HEK293 (cell line): ENCODE measurements at regions not wholly inside any gene's neighbourhood (a gene's known extent, or its start where the extent isn't known, plus 50 kb on each side); places are given as distances from the start of the nearest gene placed in this dataset.

Experiments
- CTCF ChIA-PET: fragments of 350-600 bp; formaldehyde crosslinking; extraction: SDS; loops from one replicate; lab custom pipeline; 2021; ENCODE audit warnings: antibody characterized with exemption; lab: Yijun Ruan, JAX
- POLR2A ChIA-PET: fragments of 300-600 bp; formaldehyde crosslinking; extraction: SDS; loops from one replicate; lab custom pipeline; 2020; ENCODE audit warnings: antibody characterized with exemption, inconsistent platforms; lab: Yijun Ruan, JAX
- H3K27ac ChIP-seq: fragments of 200-500 bp; sonication (Bioruptor generic); 2 replicates; pipeline ENCODE4 v1.5.1; 2014; ENCODE audit warnings: low read depth, low read length, control low read depth, inconsistent platforms; ENCODE audit errors: extremely low read depth
- H3K36me3 ChIP-seq, 2 experiments: fragments of 200-500 bp in 1 of 2; sonication (Bioruptor generic) in 1 of 2; 1 replicate in 1 of 2; 2 replicates in 1 of 2; pipeline ENCODE4 v1.5.1; 2014 to 2017; ENCODE audit warnings: inconsistent platforms in 2 of 2, low read length in 2 of 2; ENCODE audit not compliant: control insufficient read depth in 2 of 2, insufficient read depth in 1 of 2
- H3K4me1 ChIP-seq: fragments of 200-500 bp; sonication (Bioruptor generic); 2 replicates; pipeline ENCODE4 v1.5.1; 2014; ENCODE audit warnings: mild to moderate bottlenecking, low read length, inconsistent platforms; ENCODE audit not compliant: control insufficient read depth, insufficient read depth
- H3K4me3 ChIP-seq: 2 replicates; pipeline ENCODE4 v1.5.1; 2011; ENCODE audit warnings: low read depth, mild to moderate bottlenecking, control low read depth, low read length, moderate library complexity
- H3K9me3 ChIP-seq: fragments of 200-500 bp; sonication (Bioruptor generic); 2 replicates; pipeline ENCODE4 v1.5.1; 2014; ENCODE audit warnings: low read depth, low read length, inconsistent platforms; ENCODE audit not compliant: control insufficient read depth, insufficient read depth
- KLF8 ChIP-seq: fragments of 450-650 bp; formaldehyde crosslinking; IDR thresholded peaks from 2 replicates; pipeline ENCODE4 v1.5.1; 2016; ENCODE audit warnings: missing biosample characterization, missing genetic modification characterization
- YY1 ChIP-seq: fragments of 450-650 bp; formaldehyde crosslinking; IDR thresholded peaks from 2 replicates; pipeline ENCODE4 v1.5.1; 2018; ENCODE audit warnings: missing biosample characterization, missing genetic modification characterization
- ZBTB21 ChIP-seq: fragments of 450-650 bp; formaldehyde crosslinking; IDR thresholded peaks from 2 replicates; pipeline ENCODE4 v1.5.1; 2017; ENCODE audit warnings: missing biosample characterization, missing genetic modification characterization
- ZBTB48 ChIP-seq: fragments of 450-650 bp; formaldehyde crosslinking; IDR thresholded peaks from 2 replicates; pipeline ENCODE4 v1.5.1; 2016; ENCODE audit warnings: missing biosample characterization, missing genetic modification characterization
- ZEB2 ChIP-seq: fragments of 450-650 bp; formaldehyde crosslinking; IDR thresholded peaks from 2 replicates; pipeline ENCODE4 v1.5.1; 2016; ENCODE audit warnings: missing biosample characterization, missing genetic modification characterization
- ZNF133 ChIP-seq: fragments of 450-650 bp; formaldehyde crosslinking; IDR thresholded peaks from 2 replicates; pipeline ENCODE4 v1.5.1; 2016; ENCODE audit warnings: missing biosample characterization, missing genetic modification characterization
- ZNF157 ChIP-seq: fragments of 450-650 bp; formaldehyde crosslinking; IDR thresholded peaks from 2 replicates; pipeline ENCODE4 v1.5.1; 2016; ENCODE audit warnings: missing biosample characterization, missing genetic modification characterization
- ZNF23 ChIP-seq: fragments of 450-650 bp; formaldehyde crosslinking; IDR thresholded peaks from 2 replicates; pipeline ENCODE4 v1.5.1; 2016; ENCODE audit warnings: missing biosample characterization, missing genetic modification characterization, borderline replicate concordance
- ZNF292 ChIP-seq: fragments of 450-650 bp; formaldehyde crosslinking; IDR thresholded peaks from 2 replicates; pipeline ENCODE4 v1.5.1; 2016; ENCODE audit warnings: low read depth, missing biosample characterization, missing genetic modification characterization, borderline replicate concordance
- ZNF366 ChIP-seq: fragments of 450-650 bp; formaldehyde crosslinking; conservative IDR thresholded peaks from 2 replicates; pipeline ENCODE4 v1.5.1; 2016; ENCODE audit warnings: missing biosample characterization, missing genetic modification characterization
- ZNF416 ChIP-seq: fragments of 450-650 bp; formaldehyde crosslinking; IDR thresholded peaks from 2 replicates; pipeline ENCODE4 v1.5.1; 2016; ENCODE audit warnings: missing biosample characterization, missing genetic modification characterization
- ZNF530 ChIP-seq: fragments of 450-650 bp; formaldehyde crosslinking; IDR thresholded peaks from 2 replicates; pipeline ENCODE4 v1.5.1; 2016; ENCODE audit warnings: low read depth, missing biosample characterization, missing genetic modification characterization
- ZNF560 ChIP-seq: fragments of 450-650 bp; formaldehyde crosslinking; IDR thresholded peaks from 2 replicates; pipeline ENCODE4 v1.5.1; 2017; ENCODE audit warnings: missing biosample characterization, missing genetic modification characterization, borderline replicate concordance
- ZNF571 ChIP-seq: fragments of 450-650 bp; formaldehyde crosslinking; IDR thresholded peaks from 2 replicates; pipeline ENCODE4 v1.5.0; 2017; ENCODE audit warnings: missing biosample characterization, missing genetic modification characterization
- ZNF791 ChIP-seq: fragments of 450-650 bp; formaldehyde crosslinking; IDR thresholded peaks from 2 replicates; pipeline ENCODE4 v1.5.1; 2016; ENCODE audit warnings: missing biosample characterization, missing genetic modification characterization
- ZSCAN16 ChIP-seq: fragments of 450-650 bp; formaldehyde crosslinking; IDR thresholded peaks from 2 replicates; pipeline ENCODE4 v1.5.1; 2016; ENCODE audit warnings: missing biosample characterization, missing genetic modification characterization
- TF ChIP-seq, protein P1 (sequence below): fragments of 450-650 bp; formaldehyde crosslinking; IDR thresholded peaks from 2 replicates; pipeline ENCODE4 v1.5.1; 2016; ENCODE audit warnings: missing biosample characterization, missing genetic modification characterization
- TF ChIP-seq, protein P2 (sequence below): fragments of 450-650 bp; formaldehyde crosslinking; IDR thresholded peaks from 2 replicates; pipeline ENCODE4 v1.5.1; 2016; ENCODE audit warnings: missing biosample characterization, missing genetic modification characterization
- TF ChIP-seq, protein P3 (sequence below): fragments of 450-650 bp; formaldehyde crosslinking; IDR thresholded peaks from 2 replicates; pipeline ENCODE4 v1.5.1; 2016; ENCODE audit warnings: missing biosample characterization, missing genetic modification characterization
- TF ChIP-seq, protein P4 (sequence below): fragments of 450-650 bp; formaldehyde crosslinking; IDR thresholded peaks from 2 replicates; pipeline ENCODE4 v1.5.1; 2017; ENCODE audit warnings: missing biosample characterization, missing genetic modification characterization
- TF ChIP-seq, protein P5 (sequence below): fragments of 450-650 bp; formaldehyde crosslinking; IDR thresholded peaks from 2 replicates; pipeline ENCODE4 v1.5.1; 2016; ENCODE audit warnings: missing biosample characterization, missing genetic modification characterization
- TF ChIP-seq, protein P6 (sequence below): fragments of 450-650 bp; formaldehyde crosslinking; IDR thresholded peaks from 2 replicates; pipeline ENCODE4 v1.5.0; 2017; ENCODE audit warnings: missing biosample characterization, missing genetic modification characterization, borderline replicate concordance

DNA sequence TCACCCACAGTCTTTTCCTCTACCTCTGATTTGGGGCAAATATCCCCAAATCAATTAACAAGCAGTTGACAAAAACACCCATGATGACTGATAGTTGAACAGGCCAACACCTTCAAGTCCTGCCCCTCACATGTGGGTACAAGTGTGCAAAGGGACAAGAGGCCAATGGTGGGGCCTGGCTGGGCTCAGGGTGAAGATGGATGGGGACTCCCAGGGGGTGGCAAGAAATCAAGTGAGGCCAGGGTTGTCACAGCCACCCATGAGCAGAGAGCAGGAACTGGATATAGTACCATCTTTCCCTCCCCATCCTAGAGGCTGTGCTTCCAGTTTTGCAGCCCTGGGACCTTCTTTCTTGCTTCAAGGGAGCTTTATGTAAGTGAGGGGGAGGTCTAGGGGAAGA is 270.2 kb upstream of the TOPAZ1 start:
- TF ChIP-seq ZEB2 (tag by site-specific recombination) = no peak
- TF ChIP-seq ZNF416 (tag by site-specific recombination) = no peak
- TF ChIP-seq, protein P1, sequence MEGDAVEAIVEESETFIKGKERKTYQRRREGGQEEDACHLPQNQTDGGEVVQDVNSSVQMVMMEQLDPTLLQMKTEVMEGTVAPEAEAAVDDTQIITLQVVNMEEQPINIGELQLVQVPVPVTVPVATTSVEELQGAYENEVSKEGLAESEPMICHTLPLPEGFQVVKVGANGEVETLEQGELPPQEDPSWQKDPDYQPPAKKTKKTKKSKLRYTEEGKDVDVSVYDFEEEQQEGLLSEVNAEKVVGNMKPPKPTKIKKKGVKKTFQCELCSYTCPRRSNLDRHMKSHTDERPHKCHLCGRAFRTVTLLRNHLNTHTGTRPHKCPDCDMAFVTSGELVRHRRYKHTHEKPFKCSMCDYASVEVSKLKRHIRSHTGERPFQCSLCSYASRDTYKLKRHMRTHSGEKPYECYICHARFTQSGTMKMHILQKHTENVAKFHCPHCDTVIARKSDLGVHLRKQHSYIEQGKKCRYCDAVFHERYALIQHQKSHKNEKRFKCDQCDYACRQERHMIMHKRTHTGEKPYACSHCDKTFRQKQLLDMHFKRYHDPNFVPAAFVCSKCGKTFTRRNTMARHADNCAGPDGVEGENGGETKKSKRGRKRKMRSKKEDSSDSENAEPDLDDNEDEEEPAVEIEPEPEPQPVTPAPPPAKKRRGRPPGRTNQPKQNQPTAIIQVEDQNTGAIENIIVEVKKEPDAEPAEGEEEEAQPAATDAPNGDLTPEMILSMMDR (tag by site-specific recombination) = no peak
- TF ChIP-seq YY1 (tag by site-specific recombination) = no peak
- TF ChIP-seq ZNF571 (tag by site-specific recombination) = no peak
- ChIA-PET CTCF (no interaction called here), POLR2A (no interaction called here)
- Histone ChIP-seq H3K27ac (no peak overlapping the region), H3K4me1 (no peaks in the 10 kb centered on the region), H3K9me3 (no peaks in the 10 kb centered on the region), H3K36me3 (no peaks in the 10 kb centered on the region), H3K4me3 (no peak overlapping the region)

DNA sequence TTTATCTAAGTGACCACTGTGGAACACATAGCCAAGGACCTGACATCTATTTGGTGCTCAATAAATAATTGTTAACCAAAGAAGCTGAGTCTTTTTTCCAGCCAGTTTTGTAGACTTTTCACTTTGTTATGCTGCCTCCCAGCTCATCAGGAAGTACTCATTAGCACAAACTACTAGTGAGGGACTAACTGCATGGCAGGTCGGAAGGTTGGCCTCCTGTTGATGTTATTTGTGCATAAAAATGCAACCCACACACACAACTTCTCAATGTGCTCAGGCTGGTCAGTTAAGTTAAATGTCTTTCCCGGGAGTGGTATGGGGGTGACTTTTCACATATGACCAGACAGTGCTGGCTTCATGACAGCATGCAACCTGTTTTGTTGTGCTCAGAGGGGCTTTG is 263.0 kb upstream of the TOPAZ1 start:
- POLR2A ChIA-PET = no interaction called here
- Histone ChIP-seq H3K27ac (no peak overlapping the region), H3K9me3 (no peaks in the 10 kb centered on the region), H3K36me3 (no peaks in the 10 kb centered on the region), H3K4me1 (no peaks in the 10 kb centered on the region), H3K4me3 (no peak overlapping the region)
- CTCF ChIA-PET = no interaction called here
- TF ChIP-seq ZNF530 (tag by site-specific recombination) = no peak
- TF ChIP-seq KLF8 = no peak
- TF ChIP-seq ZNF133 = no peak
- TF ChIP-seq, protein P2, sequence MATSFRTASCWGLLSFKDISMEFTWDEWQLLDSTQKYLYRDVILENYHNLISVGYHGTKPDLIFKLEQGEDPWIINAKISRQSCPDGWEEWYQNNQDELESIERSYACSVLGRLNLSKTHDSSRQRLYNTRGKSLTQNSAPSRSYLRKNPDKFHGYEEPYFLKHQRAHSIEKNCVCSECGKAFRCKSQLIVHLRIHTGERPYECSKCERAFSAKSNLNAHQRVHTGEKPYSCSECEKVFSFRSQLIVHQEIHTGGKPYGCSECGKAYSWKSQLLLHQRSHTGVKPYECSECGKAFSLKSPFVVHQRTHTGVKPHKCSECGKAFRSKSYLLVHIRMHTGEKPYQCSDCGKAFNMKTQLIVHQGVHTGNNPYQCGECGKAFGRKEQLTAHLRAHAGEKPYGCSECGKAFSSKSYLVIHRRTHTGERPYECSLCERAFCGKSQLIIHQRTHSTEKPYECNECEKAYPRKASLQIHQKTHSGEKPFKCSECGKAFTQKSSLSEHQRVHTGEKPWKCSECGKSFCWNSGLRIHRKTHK (tag by site-specific recombination) = no peak
- TF ChIP-seq, protein P3, sequence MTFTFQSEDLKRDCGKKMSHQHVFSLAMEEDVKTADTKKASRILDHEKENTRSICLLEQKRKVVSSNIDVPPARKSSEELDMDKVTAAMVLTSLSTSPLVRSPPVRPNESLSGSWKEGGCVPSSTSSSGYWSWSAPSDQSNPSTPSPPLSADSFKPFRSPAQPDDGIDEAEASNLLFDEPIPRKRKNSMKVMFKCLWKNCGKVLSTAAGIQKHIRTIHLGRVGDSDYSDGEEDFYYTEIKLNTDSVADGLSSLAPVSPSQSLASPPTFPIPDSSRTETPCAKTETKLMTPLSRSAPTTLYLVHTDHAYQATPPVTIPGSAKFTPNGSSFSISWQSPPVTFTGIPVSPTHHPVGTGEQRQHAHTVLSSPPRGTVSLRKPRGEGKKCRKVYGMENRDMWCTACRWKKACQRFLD (tag by site-specific recombination) = no peak
- TF ChIP-seq ZNF157 (tag by site-specific recombination) = no peak
- TF ChIP-seq, protein P4, sequence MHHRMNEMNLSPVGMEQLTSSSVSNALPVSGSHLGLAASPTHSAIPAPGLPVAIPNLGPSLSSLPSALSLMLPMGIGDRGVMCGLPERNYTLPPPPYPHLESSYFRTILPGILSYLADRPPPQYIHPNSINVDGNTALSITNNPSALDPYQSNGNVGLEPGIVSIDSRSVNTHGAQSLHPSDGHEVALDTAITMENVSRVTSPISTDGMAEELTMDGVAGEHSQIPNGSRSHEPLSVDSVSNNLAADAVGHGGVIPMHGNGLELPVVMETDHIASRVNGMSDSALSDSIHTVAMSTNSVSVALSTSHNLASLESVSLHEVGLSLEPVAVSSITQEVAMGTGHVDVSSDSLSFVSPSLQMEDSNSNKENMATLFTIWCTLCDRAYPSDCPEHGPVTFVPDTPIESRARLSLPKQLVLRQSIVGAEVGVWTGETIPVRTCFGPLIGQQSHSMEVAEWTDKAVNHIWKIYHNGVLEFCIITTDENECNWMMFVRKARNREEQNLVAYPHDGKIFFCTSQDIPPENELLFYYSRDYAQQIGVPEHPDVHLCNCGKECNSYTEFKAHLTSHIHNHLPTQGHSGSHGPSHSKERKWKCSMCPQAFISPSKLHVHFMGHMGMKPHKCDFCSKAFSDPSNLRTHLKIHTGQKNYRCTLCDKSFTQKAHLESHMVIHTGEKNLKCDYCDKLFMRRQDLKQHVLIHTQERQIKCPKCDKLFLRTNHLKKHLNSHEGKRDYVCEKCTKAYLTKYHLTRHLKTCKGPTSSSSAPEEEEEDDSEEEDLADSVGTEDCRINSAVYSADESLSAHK (tag by site-specific recombination) = no peak
- TF ChIP-seq ZSCAN16 = no peak
- TF ChIP-seq, protein P5, sequence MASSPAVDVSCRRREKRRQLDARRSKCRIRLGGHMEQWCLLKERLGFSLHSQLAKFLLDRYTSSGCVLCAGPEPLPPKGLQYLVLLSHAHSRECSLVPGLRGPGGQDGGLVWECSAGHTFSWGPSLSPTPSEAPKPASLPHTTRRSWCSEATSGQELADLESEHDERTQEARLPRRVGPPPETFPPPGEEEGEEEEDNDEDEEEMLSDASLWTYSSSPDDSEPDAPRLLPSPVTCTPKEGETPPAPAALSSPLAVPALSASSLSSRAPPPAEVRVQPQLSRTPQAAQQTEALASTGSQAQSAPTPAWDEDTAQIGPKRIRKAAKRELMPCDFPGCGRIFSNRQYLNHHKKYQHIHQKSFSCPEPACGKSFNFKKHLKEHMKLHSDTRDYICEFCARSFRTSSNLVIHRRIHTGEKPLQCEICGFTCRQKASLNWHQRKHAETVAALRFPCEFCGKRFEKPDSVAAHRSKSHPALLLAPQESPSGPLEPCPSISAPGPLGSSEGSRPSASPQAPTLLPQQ (tag by site-specific recombination) = no peak
- no peak for TF ChIP-seq ZNF791 (tag by site-specific recombination)
- TF ChIP-seq, protein P6, sequence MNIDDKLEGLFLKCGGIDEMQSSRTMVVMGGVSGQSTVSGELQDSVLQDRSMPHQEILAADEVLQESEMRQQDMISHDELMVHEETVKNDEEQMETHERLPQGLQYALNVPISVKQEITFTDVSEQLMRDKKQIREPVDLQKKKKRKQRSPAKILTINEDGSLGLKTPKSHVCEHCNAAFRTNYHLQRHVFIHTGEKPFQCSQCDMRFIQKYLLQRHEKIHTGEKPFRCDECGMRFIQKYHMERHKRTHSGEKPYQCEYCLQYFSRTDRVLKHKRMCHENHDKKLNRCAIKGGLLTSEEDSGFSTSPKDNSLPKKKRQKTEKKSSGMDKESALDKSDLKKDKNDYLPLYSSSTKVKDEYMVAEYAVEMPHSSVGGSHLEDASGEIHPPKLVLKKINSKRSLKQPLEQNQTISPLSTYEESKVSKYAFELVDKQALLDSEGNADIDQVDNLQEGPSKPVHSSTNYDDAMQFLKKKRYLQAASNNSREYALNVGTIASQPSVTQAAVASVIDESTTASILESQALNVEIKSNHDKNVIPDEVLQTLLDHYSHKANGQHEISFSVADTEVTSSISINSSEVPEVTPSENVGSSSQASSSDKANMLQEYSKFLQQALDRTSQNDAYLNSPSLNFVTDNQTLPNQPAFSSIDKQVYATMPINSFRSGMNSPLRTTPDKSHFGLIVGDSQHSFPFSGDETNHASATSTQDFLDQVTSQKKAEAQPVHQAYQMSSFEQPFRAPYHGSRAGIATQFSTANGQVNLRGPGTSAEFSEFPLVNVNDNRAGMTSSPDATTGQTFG (tag by site-specific recombination) = no peak
- no peak for TF ChIP-seq ZBTB48 (tag by site-specific recombination)
- TF ChIP-seq ZBTB21 = no peak
- TF ChIP-seq ZNF292 = no peak
- no peak for TF ChIP-seq ZNF366 (tag by site-specific recombination)
- TF ChIP-seq ZNF23 (tag by site-specific recombination) = no peak
- no peak for TF ChIP-seq ZNF560 (tag by site-specific recombination)
